Breast epithelium (tissue), 4 donors: ENCODE measurements at regions not wholly inside any gene's neighbourhood (a gene's known extent, or its start where the extent isn't known, plus 50 kb on each side); places are given as distances from the start of the nearest gene placed in this dataset.

Experiments
- DNase-seq, 2 donors: peaks; one replicate each; pipeline ENCODE4 v3.0.0-alpha.2; 2019; ENCODE audit warnings: low spot score in 2 of 2
- H3K27ac ChIP-seq, 2 donors: fragments of 200-600 bp; sonication (generic) in 1 of 2; one replicate each; pipeline ENCODE4 v1.5.1; 2016 to 2019; ENCODE audit warnings: mild to moderate bottlenecking in 1 of 2
- H3K27me3 ChIP-seq, 2 donors: fragments of 200-600 bp; sonication (generic) in 1 of 2; one replicate each; pipeline versions ENCODE4 v1.5.1 to v1.6.0; 2017 to 2019; ENCODE audit warnings: control low read depth in 1 of 2, mild to moderate bottlenecking in 1 of 2
- H3K36me3 ChIP-seq: fragments of 200-600 bp; one replicate; pipeline ENCODE4 v1.5.1; 2019
- H3K4me1 ChIP-seq, 2 donors: fragments of 200-600 bp; sonication (generic); one replicate each; pipeline ENCODE4 v1.5.1; 2016 to 2019; ENCODE audit warnings: control low read depth in 1 of 2
- H3K4me3 ChIP-seq, 3 donors: fragments of 200-600 bp; sonication (generic); 1 replicate in 2 of 3; 2 replicates in 1 of 3; pipeline ENCODE4 v1.5.1; 2016 to 2019; ENCODE audit warnings: mild to moderate bottlenecking in 3 of 3, moderate library complexity in 2 of 3
- H3K9me3 ChIP-seq, 2 donors: fragments of 200-600 bp; sonication (generic) in 1 of 2; one replicate each; pipeline ENCODE4 v1.5.1; 2016 to 2019; ENCODE audit warnings: control low read depth in 1 of 2
- POLR2A ChIP-seq: fragments of 450-650 bp; IDR thresholded peaks from one replicate; pipeline ENCODE4 v1.6.1; 2016; ENCODE audit warnings: antibody characterized with exemption, mild to moderate bottlenecking, moderate library complexity
- POLR2AphosphoS5 ChIP-seq, 3 donors: sonication (generic); formaldehyde crosslinking; IDR thresholded peaks; one replicate each; pipeline ENCODE4 v1.6.1; 2017; ENCODE audit warnings: antibody characterized with exemption in 3 of 3
- intact Hi-C: fragments of 100-400 bp; cut with DNase I; formaldehyde crosslinking; loops from one replicate; pipeline ENCODE4 v1.15.1; 2023; ENCODE audit warnings: low total_unique reads
- TF ChIP-seq, protein P1 (sequence below), 3 donors: fragments of 450-650 bp; IDR thresholded peaks; one replicate each; pipeline ENCODE4 v1.5.1; 2016 to 2017; ENCODE audit warnings: antibody characterized with exemption in 3 of 3, mild to moderate bottlenecking in 3 of 3, moderate library complexity in 3 of 3

DNA sequence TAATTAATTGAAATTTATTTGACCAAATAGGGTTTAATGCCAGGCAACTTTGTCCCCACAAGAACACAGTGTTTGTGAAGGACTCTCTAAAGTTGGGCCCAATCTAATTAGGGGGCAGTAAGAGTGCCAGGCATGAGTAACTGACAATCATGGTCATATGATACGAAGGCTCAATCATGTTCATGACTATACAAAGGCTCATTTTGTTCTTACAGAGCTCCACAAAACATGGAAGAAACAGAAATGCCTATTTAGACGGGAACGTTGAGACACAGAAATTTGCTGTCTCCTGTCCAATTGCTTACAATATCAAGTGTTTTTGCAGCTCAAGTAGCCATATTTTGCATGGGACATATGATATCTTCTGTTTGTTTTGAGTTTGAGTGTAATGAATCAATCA, 391.1 kb downstream of the SI start:
- Histone ChIP-seq H3K27me3 (no peaks in the 10 kb centered on the region), H3K4me3 (no peak overlapping the region), H3K36me3 (no peaks in the 10 kb centered on the region), H3K27ac (no peak overlapping the region), H3K9me3 (no peaks in the 10 kb centered on the region), H3K4me1 (no peaks in the 10 kb centered on the region)
- intact Hi-C loops, result no loop called here
- no peak for DNase-seq
- TF ChIP-seq POLR2AphosphoS5 (IDR thresholded peaks at IDR 0.05) (no peak), POLR2A (no peak)
- TF ChIP-seq, protein P1, sequence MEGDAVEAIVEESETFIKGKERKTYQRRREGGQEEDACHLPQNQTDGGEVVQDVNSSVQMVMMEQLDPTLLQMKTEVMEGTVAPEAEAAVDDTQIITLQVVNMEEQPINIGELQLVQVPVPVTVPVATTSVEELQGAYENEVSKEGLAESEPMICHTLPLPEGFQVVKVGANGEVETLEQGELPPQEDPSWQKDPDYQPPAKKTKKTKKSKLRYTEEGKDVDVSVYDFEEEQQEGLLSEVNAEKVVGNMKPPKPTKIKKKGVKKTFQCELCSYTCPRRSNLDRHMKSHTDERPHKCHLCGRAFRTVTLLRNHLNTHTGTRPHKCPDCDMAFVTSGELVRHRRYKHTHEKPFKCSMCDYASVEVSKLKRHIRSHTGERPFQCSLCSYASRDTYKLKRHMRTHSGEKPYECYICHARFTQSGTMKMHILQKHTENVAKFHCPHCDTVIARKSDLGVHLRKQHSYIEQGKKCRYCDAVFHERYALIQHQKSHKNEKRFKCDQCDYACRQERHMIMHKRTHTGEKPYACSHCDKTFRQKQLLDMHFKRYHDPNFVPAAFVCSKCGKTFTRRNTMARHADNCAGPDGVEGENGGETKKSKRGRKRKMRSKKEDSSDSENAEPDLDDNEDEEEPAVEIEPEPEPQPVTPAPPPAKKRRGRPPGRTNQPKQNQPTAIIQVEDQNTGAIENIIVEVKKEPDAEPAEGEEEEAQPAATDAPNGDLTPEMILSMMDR (IDR thresholded peaks at IDR 0.05), result no peak

DNA sequence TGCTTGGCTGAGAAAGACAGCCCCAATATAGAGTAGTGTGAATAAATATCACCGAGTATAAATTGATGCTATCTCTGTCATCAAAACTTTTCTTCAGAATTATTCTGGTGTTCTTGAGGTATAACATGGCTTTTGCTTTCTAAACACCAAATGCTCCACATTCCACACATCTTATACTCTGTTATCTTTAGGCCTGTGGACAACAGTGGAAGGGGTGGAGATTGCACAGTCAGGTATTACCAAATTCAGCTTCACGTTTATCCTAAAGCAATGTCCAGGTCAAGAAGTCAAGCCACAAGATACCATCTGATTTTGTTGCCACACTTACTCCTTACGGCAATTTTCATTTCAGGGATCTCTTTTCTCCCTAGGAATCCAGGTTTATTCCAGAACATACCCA, 394.8 kb downstream of the SI start:
- H3K4me3 ChIP-seq, result no peak overlapping the region
- no peaks in the 10 kb centered on the region for H3K36me3 ChIP-seq
- H3K4me1 ChIP-seq, result no peaks in the 10 kb centered on the region
- no peak for DNase-seq
- no peak overlapping the region for H3K27ac ChIP-seq
- no peaks in the 10 kb centered on the region for H3K9me3 ChIP-seq
- intact Hi-C loops, result no loop called here
- TF ChIP-seq POLR2AphosphoS5 (IDR thresholded peaks at IDR 0.05) (no peak), POLR2A (no peak)
- TF ChIP-seq, protein P1 (IDR thresholded peaks at IDR 0.05), result no peak
- no peaks in the 10 kb centered on the region for H3K27me3 ChIP-seq

DNA sequence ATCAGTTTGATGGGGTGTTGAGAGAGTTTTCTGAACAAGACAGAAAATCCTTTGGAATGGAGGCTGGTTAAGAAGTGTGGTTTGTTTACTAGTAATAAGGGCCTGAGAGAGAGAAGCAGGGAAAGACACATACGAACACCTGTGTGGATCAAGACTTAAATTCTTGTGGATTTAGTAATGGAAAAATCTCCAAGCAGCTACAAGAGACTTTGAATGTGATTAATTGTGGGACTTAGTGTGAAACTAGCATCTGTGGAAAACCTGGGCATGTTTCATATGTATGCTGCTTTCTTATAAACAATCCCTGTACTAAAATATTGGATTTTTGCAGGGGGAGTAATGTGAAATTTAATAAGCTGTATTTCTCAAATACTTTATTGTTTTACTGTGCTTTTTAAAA, 399.1 kb downstream of the SI start:
- Histone ChIP-seq H3K4me3 (no peak overlapping the region), H3K36me3 (no peaks in the 10 kb centered on the region), H3K27me3 (no peaks in the 10 kb centered on the region), H3K9me3 (no peaks in the 10 kb centered on the region), H3K27ac (no peak overlapping the region), H3K4me1 (no peaks in the 10 kb centered on the region)
- TF ChIP-seq, protein P1 (IDR thresholded peaks at IDR 0.05), result no peak
- TF ChIP-seq POLR2A, result no peak
- TF ChIP-seq POLR2AphosphoS5 (IDR thresholded peaks at IDR 0.05), result no peak
- no peak for DNase-seq
- intact Hi-C loops, result no loop called here

DNA sequence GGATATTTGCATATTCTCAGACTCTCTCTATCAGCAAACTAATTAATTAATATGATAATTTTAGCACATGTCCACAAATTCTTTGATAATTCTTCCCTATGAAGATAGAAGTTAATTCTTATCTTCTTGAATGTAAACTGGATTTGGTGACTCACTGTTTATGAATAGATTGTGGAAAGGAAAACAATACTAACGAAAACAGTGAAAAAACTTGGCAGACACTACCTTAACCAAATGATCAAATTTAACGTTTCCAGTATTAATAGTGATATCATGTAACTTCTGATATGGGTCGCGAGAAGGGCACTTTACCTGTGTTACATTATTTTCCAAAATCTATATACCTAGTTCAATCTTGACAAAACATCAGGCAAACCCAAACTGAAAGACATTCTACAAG, 401.0 kb downstream of the SI start:
- H3K4me1 ChIP-seq, result no peaks in the 10 kb centered on the region
- H3K27me3 ChIP-seq, result no peaks in the 10 kb centered on the region
- intact Hi-C loops, result no loop called here
- TF ChIP-seq POLR2AphosphoS5 (IDR thresholded peaks at IDR 0.05), result no peak
- TF ChIP-seq, protein P1 (IDR thresholded peaks at IDR 0.05), result no peak
- no peak for TF ChIP-seq POLR2A
- no peaks in the 10 kb centered on the region for H3K9me3 ChIP-seq
- no peaks in the 10 kb centered on the region for H3K36me3 ChIP-seq
- DNase-seq, result no peak
- no peak overlapping the region for H3K4me3 ChIP-seq
- no peak overlapping the region for H3K27ac ChIP-seq

DNA sequence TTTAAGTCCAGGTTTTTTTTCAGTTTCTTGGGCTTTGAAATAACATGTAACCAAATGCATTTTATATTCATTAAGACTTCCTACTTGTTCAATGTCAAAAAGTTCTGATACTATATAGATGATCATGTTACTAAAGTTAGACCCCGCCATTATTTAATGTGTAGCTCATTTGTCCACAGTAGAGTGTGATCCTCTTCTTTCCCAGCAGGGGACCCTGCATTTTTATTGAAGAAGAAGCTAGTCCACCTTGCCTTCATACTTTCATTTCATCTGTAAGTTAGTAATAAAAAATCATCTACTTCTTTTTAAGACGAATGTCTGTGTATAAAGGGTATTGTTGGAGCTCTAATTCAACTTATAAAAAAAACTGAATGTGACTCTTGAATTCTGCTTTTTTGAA, 404.6 kb downstream of the SI start:
- TF ChIP-seq POLR2A (no peak), POLR2AphosphoS5 (IDR thresholded peaks at IDR 0.05) (no peak)
- TF ChIP-seq, protein P1 (IDR thresholded peaks at IDR 0.05), result no peak
- Histone ChIP-seq H3K4me3 (no peak overlapping the region), H3K27ac (no peak overlapping the region), H3K27me3 (no peaks in the 10 kb centered on the region), H3K9me3 (no peaks in the 10 kb centered on the region), H3K36me3 (no peaks in the 10 kb centered on the region), H3K4me1 (no peaks in the 10 kb centered on the region)
- intact Hi-C loops, result no loop called here
- DNase-seq, result no peak
